HG03025 (cell line): ENCODE measurements at regions not wholly inside any gene's neighbourhood (a gene's known extent, or its start where the extent isn't known, plus 50 kb on each side); places are given as distances from the start of the nearest gene placed in this dataset.

ENCODE experiments used
- ATAC-seq: cut with Tn5 transposase; IDR thresholded peaks from one replicate; pipeline ENCODE4 v1.9.1; 2021; ENCODE audit warnings: mild to moderate bottlenecking, moderate library complexity; ENCODE audit not compliant: unreplicated experiment, low FRiP score

GRCh38 chr5:54695198-54695966 lies 177.8 kb downstream of the SNX18 start:
- ATAC-seq, result no peak

- no peak for ATAC-seq
Observed at GRCh38 chr5:54693936-54694657, 176.5 kb downstream of the SNX18 start.

GRCh38 chr5:54692631-54693030 lies 175.1 kb downstream of the SNX18 start:
- no peak for ATAC-seq

- no peak for ATAC-seq
Observed at GRCh38 chr5:54691656-54692055, 174.1 kb downstream of the SNX18 start.

- ATAC-seq, result no peak
Observed at GRCh38 chr5:54689411-54690251, 172.1 kb downstream of the SNX18 start.

GRCh38 chr5:54680998-54681397 lies 163.4 kb downstream of the SNX18 start:
- ATAC-seq, result no peak

- ATAC-seq, result no peak
Observed at GRCh38 chr5:54679686-54680085, 162.1 kb downstream of the SNX18 start.

- no peak for ATAC-seq
Observed at GRCh38 chr5:54678737-54679136, 161.2 kb downstream of the SNX18 start.

GRCh38 chr5:54676481-54677340 lies 159.2 kb downstream of the SNX18 start:
- ATAC-seq, result no peak

GRCh38 chr5:54673523-54674225 lies 156.1 kb downstream of the SNX18 start:
- ATAC-seq, result peak; percentile 85

GRCh38 chr5:54672871-54673270 lies 155.3 kb downstream of the SNX18 start:
- ATAC-seq, result no peak

- ATAC-seq, result no peak
Observed at GRCh38 chr5:54671681-54672080, 154.1 kb downstream of the SNX18 start.

GRCh38 chr5:54671111-54671531 lies 153.6 kb downstream of the SNX18 start:
- no peak for ATAC-seq

GRCh38 chr5:54670281-54670680 lies 152.7 kb downstream of the SNX18 start:
- ATAC-seq, result no peak

- no peak for ATAC-seq
Observed at GRCh38 chr5:54669845-54670244, 152.3 kb downstream of the SNX18 start.

- ATAC-seq, result no peak
Observed at GRCh38 chr5:54669285-54669684, 151.7 kb downstream of the SNX18 start.

- ATAC-seq, result no peak
Observed at GRCh38 chr5:54668096-54668495, 150.5 kb downstream of the SNX18 start.

GRCh38 chr5:54667136-54667535 lies 149.6 kb downstream of the SNX18 start:
- ATAC-seq, result no peak

GRCh38 chr5:54663866-54664265 lies 146.3 kb downstream of the SNX18 start:
- no peak for ATAC-seq

- no peak for ATAC-seq
Observed at GRCh38 chr5:54661111-54661510, 143.6 kb downstream of the SNX18 start.
